CD4-positive, alpha-beta memory T cell (primary cell): ENCODE measurements at regions not wholly inside any gene's neighbourhood (a gene's known extent, or its start where the extent isn't known, plus 50 kb on each side); places are given as distances from the start of the nearest gene placed in this dataset.

Experiments
- CTCF ChIA-PET: fragments of 350-600 bp; sonication (Branson Sonifier 250); formaldehyde crosslinking; loops from one replicate; lab custom pipeline; 2021; ENCODE audit warnings: inconsistent platforms; ENCODE audit not compliant: partially characterized antibody; lab: Charles Lee
- POLR2A ChIA-PET: fragments of 350-600 bp; sonication (Branson Sonifier 250); formaldehyde crosslinking; loops from one replicate; lab custom pipeline; 2021; ENCODE audit not compliant: partially characterized antibody; lab: Charles Lee
- DNase-seq, 5 donors: peaks; one replicate each; pipeline versions ENCODE4 v3.0.0 to v3.0.0-alpha.2; 2020 to 2022; ENCODE audit warnings: mixed read lengths in 1 of 5
- H3K27ac ChIP-seq: one replicate; pipeline ENCODE4 v1.7.0; 2013; ENCODE audit warnings: low read depth, low read length
- H3K27me3 ChIP-seq: 2 replicates; pipeline ENCODE4 v1.7.0; 2013; ENCODE audit warnings: mild to moderate bottlenecking, low read length, moderate library complexity; ENCODE audit not compliant: insufficient read depth
- H3K36me3 ChIP-seq: 2 replicates; pipeline ENCODE4 v1.7.0; 2013; ENCODE audit warnings: mild to moderate bottlenecking, low read length, moderate library complexity; ENCODE audit not compliant: insufficient read depth
- H3K4me1 ChIP-seq: 2 replicates; pipeline ENCODE4 v1.7.0; 2013; ENCODE audit warnings: mild to moderate bottlenecking, low read length, moderate library complexity; ENCODE audit not compliant: insufficient read depth
- H3K4me3 ChIP-seq, 2 donors: one replicate each; pipeline ENCODE4 v1.7.0; 2013; ENCODE audit warnings: low read length in 2 of 2, mild to moderate bottlenecking in 1 of 2
- H3K9me3 ChIP-seq, 2 donors: one replicate each; pipeline ENCODE4 v1.7.0; 2013; ENCODE audit warnings: low read length in 2 of 2, control low read depth in 1 of 2; ENCODE audit not compliant: control insufficient read depth in 1 of 2
- H3K27ac Mint-ChIP-seq, 7 donors: one replicate each; pipeline ENCODE4 v1.8.0; 2020 to 2021; ENCODE audit warnings: mixed read lengths in 7 of 7, mild to moderate bottlenecking in 6 of 7, inconsistent platforms in 3 of 7, moderate library complexity in 3 of 7
- H3K27me3 Mint-ChIP-seq, 2 donors: one replicate each; pipeline ENCODE4 v1.8.0; 2020 to 2021; ENCODE audit warnings: mixed read lengths in 2 of 2
- H3K36me3 Mint-ChIP-seq, 2 donors: one replicate each; pipeline ENCODE4 v1.8.0; 2020 to 2021; ENCODE audit warnings: mixed read lengths in 2 of 2, inconsistent platforms in 1 of 2, mild to moderate bottlenecking in 1 of 2
- H3K4me1 Mint-ChIP-seq, 4 donors: one replicate each; pipeline ENCODE4 v1.8.0; 2020 to 2021; ENCODE audit warnings: mixed read lengths in 4 of 4, mild to moderate bottlenecking in 1 of 4
- H3K4me3 Mint-ChIP-seq, 8 donors: one replicate each; pipeline ENCODE4 v1.8.0; 2020 to 2021; ENCODE audit warnings: mixed read lengths in 8 of 8, mild to moderate bottlenecking in 7 of 8, moderate library complexity in 6 of 8, inconsistent platforms in 3 of 8
- H3K9me3 Mint-ChIP-seq, 8 donors: one replicate each; pipeline ENCODE4 v1.8.0; 2020 to 2021; ENCODE audit warnings: mixed read lengths in 8 of 8, mild to moderate bottlenecking in 5 of 8, inconsistent platforms in 3 of 8, moderate library complexity in 1 of 8
- intact Hi-C: fragments of 100-400 bp; cut with micrococcal nuclease; formaldehyde crosslinking; loops from one replicate; pipeline ENCODE4 v1.15.1; 2023

DNA sequence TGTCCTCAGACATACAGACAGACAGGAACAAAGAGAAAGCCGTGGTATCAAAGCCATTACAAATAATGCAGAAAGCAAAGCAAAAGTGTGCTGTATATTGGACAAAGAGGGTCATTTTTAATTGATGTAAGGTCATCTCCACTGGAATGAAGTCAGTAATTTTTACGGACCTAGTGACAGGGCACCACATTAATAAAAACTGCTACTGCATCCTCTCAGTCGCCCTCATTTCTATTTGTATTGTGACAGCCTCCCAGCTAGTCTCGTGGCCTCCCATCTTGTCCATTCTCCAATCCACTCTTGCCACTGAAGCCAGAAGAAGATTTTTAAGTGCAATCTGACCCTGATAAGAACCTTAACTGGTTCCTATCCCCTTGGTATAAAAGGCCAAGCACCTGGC lies 132.4 kb downstream of the NUAK1 start:
- peaks cover 0 to 6% of the 10 kb centered on the region in 2 donors for H3K27me3 Mint-ChIP-seq
- POLR2A ChIA-PET, result no interaction called here
- no peak overlapping the region for H3K4me3 Mint-ChIP-seq
- no peaks in the 10 kb centered on the region for H3K27me3 ChIP-seq
- H3K4me1 ChIP-seq, result no peaks in the 10 kb centered on the region
- no peaks in the 10 kb centered on the region for H3K4me1 Mint-ChIP-seq
- H3K36me3 ChIP-seq, result no peaks in the 10 kb centered on the region
- intact Hi-C loops, result no loop called here
- no peak overlapping the region for H3K27ac Mint-ChIP-seq
- H3K36me3 Mint-ChIP-seq, result no peaks in the 10 kb centered on the region
- H3K27ac ChIP-seq, result no peak overlapping the region
- no peaks in the 10 kb centered on the region for H3K9me3 ChIP-seq
- CTCF ChIA-PET, result no interaction called here
- peaks cover 0 to 3% (median 0%) of the 10 kb centered on the region in 8 donors for H3K9me3 Mint-ChIP-seq
- DNase-seq, result no peak
- no peak overlapping the region for H3K4me3 ChIP-seq

DNA sequence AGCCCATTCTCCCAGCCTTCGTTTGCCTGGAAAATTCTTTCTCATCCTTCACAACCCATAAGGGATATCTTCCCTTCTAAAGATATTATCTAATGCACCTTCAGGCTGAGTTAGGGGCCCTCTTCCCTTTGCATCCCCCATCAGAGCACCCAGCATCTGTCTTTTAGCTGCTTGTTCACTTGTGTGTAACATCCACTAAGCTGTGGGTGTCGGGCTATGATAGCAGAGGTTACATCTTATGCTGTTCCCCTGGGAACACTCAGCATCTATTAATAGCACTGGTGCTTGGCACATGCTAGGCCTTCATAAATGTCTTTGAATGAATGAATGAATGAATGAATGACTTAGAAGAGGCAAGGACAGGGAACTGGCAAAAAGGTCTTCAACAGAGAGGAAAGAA lies 131.8 kb downstream of the NUAK1 start:
- CTCF ChIA-PET, result no interaction called here
- POLR2A ChIA-PET, result no interaction called here
- Histone ChIP-seq H3K36me3 (no peaks in the 10 kb centered on the region), H3K4me1 (no peaks in the 10 kb centered on the region), H3K27me3 (no peaks in the 10 kb centered on the region), H3K27ac (no peak overlapping the region), H3K4me3 (no peak overlapping the region), H3K9me3 (no peaks in the 10 kb centered on the region)
- no peak for DNase-seq
- Mint-ChIP-seq H3K27ac (no peak overlapping the region), H3K4me1 (no peaks in the 10 kb centered on the region), H3K27me3 (peaks cover 0 to 6% of the 10 kb centered on the region in 2 donors), H3K4me3 (no peak overlapping the region), H3K9me3 (peaks cover 0 to 3% (median 0%) of the 10 kb centered on the region in 8 donors), H3K36me3 (no peaks in the 10 kb centered on the region)
- intact Hi-C loops, result no loop called here

DNA sequence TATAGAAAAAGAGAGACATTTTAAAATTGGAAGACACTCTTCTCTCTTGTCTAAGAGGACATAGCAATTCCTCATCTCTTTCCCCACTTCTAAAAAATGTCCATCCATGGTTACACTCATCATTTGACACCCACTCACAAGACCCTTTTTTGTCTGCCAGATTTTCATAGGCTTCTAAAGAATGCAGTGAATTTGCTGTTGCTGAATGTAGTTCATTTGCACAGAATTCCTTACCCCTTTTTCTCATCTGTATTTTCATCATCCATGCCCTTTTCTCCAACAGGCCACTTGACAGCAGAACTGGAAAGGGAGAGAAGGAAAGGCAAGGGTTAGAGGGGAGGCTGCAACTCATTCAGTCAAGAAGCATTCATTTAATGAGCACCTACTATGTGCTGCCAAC lies 128.0 kb downstream of the NUAK1 start:
- ChIA-PET POLR2A (no interaction called here), CTCF (no interaction called here)
- intact Hi-C loops, result no loop called here
- H3K36me3 ChIP-seq, result no peaks in the 10 kb centered on the region
- H3K4me1 Mint-ChIP-seq, result no peaks in the 10 kb centered on the region
- no peak overlapping the region for H3K27ac ChIP-seq
- no peaks in the 10 kb centered on the region for H3K4me1 ChIP-seq
- H3K36me3 Mint-ChIP-seq, result no peaks in the 10 kb centered on the region
- peaks cover 4 to 5% of the 10 kb centered on the region in 2 donors for H3K27me3 Mint-ChIP-seq
- no peak for DNase-seq
- H3K4me3 ChIP-seq, result no peak overlapping the region
- H3K4me3 Mint-ChIP-seq, result no peak overlapping the region
- H3K9me3 Mint-ChIP-seq, result peaks cover 0 to 5% (median 0%) of the 10 kb centered on the region in 8 donors
- H3K27ac Mint-ChIP-seq, result no peak overlapping the region
- H3K27me3 ChIP-seq, result no peaks in the 10 kb centered on the region
- H3K9me3 ChIP-seq, result no peaks in the 10 kb centered on the region
